ENCODE measurements at regions not wholly inside any gene's neighbourhood (a gene's known extent, or its start where the extent isn't known, plus 50 kb on each side); places are given as distances from the start of the nearest gene placed in this dataset.

DNA sequence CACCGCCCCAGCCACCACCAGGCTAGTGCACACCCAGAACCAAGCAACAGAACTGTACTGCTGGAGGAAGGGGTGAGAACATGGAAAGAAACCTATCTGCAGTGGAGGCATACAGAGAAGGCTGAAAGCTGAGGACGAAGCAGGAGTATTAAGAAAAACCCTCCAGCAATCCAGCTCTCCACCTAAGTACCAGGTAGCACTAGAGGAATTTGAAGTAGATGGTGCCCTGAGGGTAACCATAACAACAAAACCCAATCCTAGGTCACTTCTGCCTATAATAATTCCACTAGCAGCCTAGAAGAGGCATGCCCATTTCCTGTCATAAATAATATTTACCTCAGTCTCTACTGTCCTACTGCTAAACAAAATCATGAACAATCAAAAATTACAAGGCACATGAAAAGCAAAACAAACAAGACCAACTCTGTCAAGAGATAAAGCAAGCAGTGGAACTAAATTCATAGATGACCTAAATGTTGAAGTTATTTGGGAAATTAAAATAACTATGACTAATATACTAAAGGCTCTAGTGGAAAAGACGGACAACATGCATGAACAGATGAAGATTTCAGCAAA is 51.1 kb downstream of the HYCC1 start:
- Histone ChIP-seq H3K36me3 (replicated peaks) (peaks cover 14% of the 10 kb centered on the region), H3K27ac (no peak overlapping the region), H3K4me3 (ENCODE audit: low read depth, low read length) (no peak overlapping the region), H3K27me3 (replicated peaks) (no peaks in the 10 kb centered on the region)
- TF ChIP-seq, protein P1, sequence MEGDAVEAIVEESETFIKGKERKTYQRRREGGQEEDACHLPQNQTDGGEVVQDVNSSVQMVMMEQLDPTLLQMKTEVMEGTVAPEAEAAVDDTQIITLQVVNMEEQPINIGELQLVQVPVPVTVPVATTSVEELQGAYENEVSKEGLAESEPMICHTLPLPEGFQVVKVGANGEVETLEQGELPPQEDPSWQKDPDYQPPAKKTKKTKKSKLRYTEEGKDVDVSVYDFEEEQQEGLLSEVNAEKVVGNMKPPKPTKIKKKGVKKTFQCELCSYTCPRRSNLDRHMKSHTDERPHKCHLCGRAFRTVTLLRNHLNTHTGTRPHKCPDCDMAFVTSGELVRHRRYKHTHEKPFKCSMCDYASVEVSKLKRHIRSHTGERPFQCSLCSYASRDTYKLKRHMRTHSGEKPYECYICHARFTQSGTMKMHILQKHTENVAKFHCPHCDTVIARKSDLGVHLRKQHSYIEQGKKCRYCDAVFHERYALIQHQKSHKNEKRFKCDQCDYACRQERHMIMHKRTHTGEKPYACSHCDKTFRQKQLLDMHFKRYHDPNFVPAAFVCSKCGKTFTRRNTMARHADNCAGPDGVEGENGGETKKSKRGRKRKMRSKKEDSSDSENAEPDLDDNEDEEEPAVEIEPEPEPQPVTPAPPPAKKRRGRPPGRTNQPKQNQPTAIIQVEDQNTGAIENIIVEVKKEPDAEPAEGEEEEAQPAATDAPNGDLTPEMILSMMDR (IDR thresholded peaks at IDR 0.05; ENCODE audit: low read depth, low read length, missing control alignments), result no peak
- in situ Hi-C loops (cut with HindIII; ENCODE audit: low pct_ligation_motif_present, low sequenced_read_pairs), result no loop called here
- no peak for DNase-seq

GRCh38 chr7:22958742-22959141 is 55.2 kb downstream of the HYCC1 start:
- Histone ChIP-seq H3K36me3 (replicated peaks) (peaks cover 12% of the 10 kb centered on the region), H3K4me3 (ENCODE audit: low read depth, low read length) (no peak overlapping the region), H3K27ac (no peak overlapping the region), H3K27me3 (replicated peaks) (no peaks in the 10 kb centered on the region)
- in situ Hi-C loops (cut with HindIII; ENCODE audit: low pct_ligation_motif_present, low sequenced_read_pairs), result no loop called here
- no peak for DNase-seq
- TF ChIP-seq, protein P1 (IDR thresholded peaks at IDR 0.05; ENCODE audit: low read depth, low read length, missing control alignments), result no peak

- TF ChIP-seq, protein P1 (IDR thresholded peaks at IDR 0.05; ENCODE audit: low read depth, low read length, missing control alignments), result no peak
- Histone ChIP-seq H3K27me3 (replicated peaks) (no peaks in the 10 kb centered on the region), H3K36me3 (replicated peaks) (peaks cover 2% of the 10 kb centered on the region), H3K27ac (no peak overlapping the region), H3K4me3 (ENCODE audit: low read depth, low read length) (no peak overlapping the region)
- in situ Hi-C loops (cut with HindIII; ENCODE audit: low pct_ligation_motif_present, low sequenced_read_pairs), result no loop called here
- no peak for DNase-seq
Measured at GRCh38 chr7:22954251-22954650, 59.7 kb downstream of the HYCC1 start.

DNA sequence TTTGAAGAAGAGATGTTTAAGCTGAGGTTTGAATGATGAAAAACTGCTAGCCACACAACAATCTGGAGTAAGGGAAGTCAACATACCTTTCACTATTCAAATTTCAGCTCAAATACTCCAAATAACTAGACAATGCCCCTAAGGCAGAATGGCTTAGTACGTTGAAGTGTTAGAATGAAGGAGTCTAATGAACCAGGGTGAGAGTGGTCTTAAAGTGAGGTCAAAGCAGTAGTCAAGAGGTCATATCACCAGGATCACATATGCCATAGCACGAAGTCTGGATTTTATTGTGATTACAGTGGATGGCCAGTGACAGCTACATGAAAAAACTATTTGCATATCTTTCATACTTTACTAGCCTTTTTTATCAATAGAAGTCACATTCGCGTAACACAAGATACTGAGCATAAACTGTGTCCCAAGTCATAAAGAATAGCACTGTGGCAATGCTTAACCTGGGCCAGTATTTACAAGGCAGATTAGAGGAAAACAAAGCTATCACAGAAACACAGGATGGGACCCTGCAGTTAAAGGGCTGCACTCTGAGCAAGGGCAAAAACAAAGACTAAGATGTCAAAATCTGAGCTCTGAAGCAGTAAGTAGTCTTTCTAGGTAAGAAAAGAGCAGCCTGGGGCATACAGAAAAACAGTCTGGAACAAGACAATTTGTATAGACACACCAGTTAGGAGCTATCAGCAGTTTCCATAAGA is 61.5 kb downstream of the HYCC1 start:
- Histone ChIP-seq H3K36me3 (replicated peaks) (peaks cover 1% of the 10 kb centered on the region), H3K27ac (no peak overlapping the region), H3K4me3 (ENCODE audit: low read depth, low read length) (no peak overlapping the region), H3K27me3 (replicated peaks) (no peaks in the 10 kb centered on the region)
- DNase-seq, result no peak
- TF ChIP-seq, protein P1 (IDR thresholded peaks at IDR 0.05; ENCODE audit: low read depth, low read length, missing control alignments), result no peak
- in situ Hi-C loops (cut with HindIII; ENCODE audit: low pct_ligation_motif_present, low sequenced_read_pairs), result no loop called here

GRCh38 chr7:22949944-22950343 is 64.0 kb downstream of the HYCC1 start:
- H3K27me3 ChIP-seq (replicated peaks), result no peaks in the 10 kb centered on the region
- H3K4me3 ChIP-seq (ENCODE audit: low read depth, low read length), result no peak overlapping the region
- no peak for DNase-seq
- H3K36me3 ChIP-seq (replicated peaks), result peaks cover 3% of the 10 kb centered on the region
- H3K27ac ChIP-seq, result no peak overlapping the region
- in situ Hi-C loops (cut with HindIII; ENCODE audit: low pct_ligation_motif_present, low sequenced_read_pairs), result no loop called here
- TF ChIP-seq, protein P1 (IDR thresholded peaks at IDR 0.05; ENCODE audit: low read depth, low read length, missing control alignments), result peak; percentile 46

Measured in brain microvascular endothelial cell (primary cell).